ENCODE measurements at regions not wholly inside any gene's neighbourhood (a gene's known extent, or its start where the extent isn't known, plus 50 kb on each side); places are given as distances from the start of the nearest gene placed in this dataset.

GRCh38 chr1:220958234-220958633, 79.0 kb downstream of the HLX start:
- TF ChIP-seq CTCF (IDR thresholded peaks at IDR 0.05) (no peak), POLR2A (IDR thresholded peaks at IDR 0.05) (no peak)
- Histone ChIP-seq H3K27me3 (no peaks in the 10 kb centered on the region), H3K27ac (no peak overlapping the region), H3K4me3 (no peak overlapping the region), H3K4me1 (no peaks in the 10 kb centered on the region), H3K36me3 (ENCODE audit: low read depth, missing control alignments) (no peaks in the 10 kb centered on the region), H3K9me3 (no peaks in the 10 kb centered on the region)
- intact Hi-C loops (cut with DNase I; ENCODE audit: low total_unique reads) = no loop called here
- 92 to 93% methylated on average over 1 of the region's 1 CpG for whole genome bisulfite sequencing, 2 donors
- no peak for DNase-seq

GRCh38 chr1:220962031-220962751, 82.9 kb downstream of the HLX start:
- intact Hi-C loops (cut with DNase I; ENCODE audit: low total_unique reads) = no loop called here
- 50 to 68% methylated on average over 1 of the region's 1 CpG for WGBS, 2 donors
- Histone ChIP-seq H3K4me3 (no peak overlapping the region), H3K27ac (no peak overlapping the region), H3K27me3 (no peaks in the 10 kb centered on the region), H3K9me3 (no peaks in the 10 kb centered on the region), H3K4me1 (no peaks in the 10 kb centered on the region), H3K36me3 (ENCODE audit: low read depth, missing control alignments) (no peaks in the 10 kb centered on the region)
- TF ChIP-seq CTCF (IDR thresholded peaks at IDR 0.05) (no peak), POLR2A (IDR thresholded peaks at IDR 0.05) (no peak)
- no peak for DNase-seq

- Histone ChIP-seq H3K9me3 (no peaks in the 10 kb centered on the region), H3K27ac (no peak overlapping the region), H3K36me3 (ENCODE audit: low read depth, missing control alignments) (no peaks in the 10 kb centered on the region), H3K4me1 (no peaks in the 10 kb centered on the region), H3K4me3 (no peak overlapping the region), H3K27me3 (no peaks in the 10 kb centered on the region)
- 60 to 67% methylated on average over 3 of the region's 3 CpGs for WGBS, 2 donors
- TF ChIP-seq POLR2A (IDR thresholded peaks at IDR 0.05) (no peak), CTCF (IDR thresholded peaks at IDR 0.05) (no peak)
- no peak for DNase-seq
- intact Hi-C loops (cut with DNase I; ENCODE audit: low total_unique reads) = no loop called here
Measured at GRCh38 chr1:220966041-220966440, 86.8 kb downstream of the HLX start.

GRCh38 chr1:220966473-220966872, 87.2 kb downstream of the HLX start:
- no peak for DNase-seq
- Histone ChIP-seq H3K4me3 (no peak overlapping the region), H3K27me3 (no peaks in the 10 kb centered on the region), H3K4me1 (no peaks in the 10 kb centered on the region), H3K9me3 (no peaks in the 10 kb centered on the region), H3K27ac (no peak overlapping the region), H3K36me3 (ENCODE audit: low read depth, missing control alignments) (no peaks in the 10 kb centered on the region)
- no peak for TF ChIP-seq CTCF (IDR thresholded peaks at IDR 0.05)
- no peak for TF ChIP-seq POLR2A (IDR thresholded peaks at IDR 0.05)
- intact Hi-C loops (cut with DNase I; ENCODE audit: low total_unique reads) = no loop called here

Measured in testis (tissue), 2 donors.